HFF-Myc (cell line): ENCODE measurements at regions not wholly inside any gene's neighbourhood (a gene's known extent, or its start where the extent isn't known, plus 50 kb on each side); places are given as distances from the start of the nearest gene placed in this dataset.
"Not testable (repeated sequence)": the region's sequence is repeated elsewhere in the genome, so short reads cannot be mapped to it uniquely, and the experiment has no call there.

Experiments used
- DNase-seq: peaks from one replicate; pipeline ENCODE4 v3.0.0-alpha.2; 2011; ENCODE audit warnings: low read depth; ENCODE audit errors: extremely low read depth
- H3K4me3 ChIP-seq: replicated peaks from 2 replicates; pipeline ENCODE4 v1.5.1; 2011; ENCODE audit warnings: low read depth, mild to moderate bottlenecking, control low read depth, low read length
- CTCF ChIP-seq: IDR thresholded peaks from 2 replicates; pipeline ENCODE4 v1.5.1; 2012; ENCODE audit warnings: mild to moderate bottlenecking, low read depth, low read length, control low read depth; ENCODE audit errors: missing control alignments

GRCh38 chr4:89492581-89493071, 185.0 kb upstream of the GPRIN3 start:
- H3K4me3 ChIP-seq: no peak overlapping the region
- no peak for TF ChIP-seq CTCF
- DNase-seq: no peak

- TF ChIP-seq CTCF: no peak
- DNase-seq: no peak
- H3K4me3 ChIP-seq: no peak overlapping the region
Measured at GRCh38 chr4:89491761-89492160, 184.2 kb upstream of the GPRIN3 start.

GRCh38 chr4:89489921-89490431, 182.4 kb upstream of the GPRIN3 start:
- DNase-seq: not testable (repeated sequence)

GRCh38 chr4:89489338-89489771, 181.8 kb upstream of the GPRIN3 start:
- TF ChIP-seq CTCF: no peak
- DNase-seq: no peak
- no peak overlapping the region for H3K4me3 ChIP-seq

More at GRCh38 chr4:89489921-89490431, 182.4 kb upstream of the GPRIN3 start:
- H3K4me3 ChIP-seq: not testable (repeated sequence)

- TF ChIP-seq CTCF: no peak
- H3K4me3 ChIP-seq: no peak overlapping the region
- DNase-seq: no peak
Measured at GRCh38 chr4:89488736-89489135, 181.1 kb upstream of the GPRIN3 start.

- H3K4me3 ChIP-seq: no peak overlapping the region
- DNase-seq: no peak
- TF ChIP-seq CTCF: no peak
Measured at GRCh38 chr4:89486673-89487072, 179.1 kb upstream of the GPRIN3 start.

- peak; percentile 30 for DNase-seq
- TF ChIP-seq CTCF: peak; percentile 42
- H3K4me3 ChIP-seq: no peak overlapping the region
Measured at GRCh38 chr4:89486042-89486441, 178.4 kb upstream of the GPRIN3 start.
